HG03460 (cell line): ENCODE measurements at regions not wholly inside any gene's neighbourhood (a gene's known extent, or its start where the extent isn't known, plus 50 kb on each side); places are given as distances from the start of the nearest gene placed in this dataset.

Experiments used
- ATAC-seq: cut with Tn5 transposase; IDR thresholded peaks from one replicate; pipeline ENCODE4 v1.9.1; 2021; ENCODE audit not compliant: unreplicated experiment

DNA sequence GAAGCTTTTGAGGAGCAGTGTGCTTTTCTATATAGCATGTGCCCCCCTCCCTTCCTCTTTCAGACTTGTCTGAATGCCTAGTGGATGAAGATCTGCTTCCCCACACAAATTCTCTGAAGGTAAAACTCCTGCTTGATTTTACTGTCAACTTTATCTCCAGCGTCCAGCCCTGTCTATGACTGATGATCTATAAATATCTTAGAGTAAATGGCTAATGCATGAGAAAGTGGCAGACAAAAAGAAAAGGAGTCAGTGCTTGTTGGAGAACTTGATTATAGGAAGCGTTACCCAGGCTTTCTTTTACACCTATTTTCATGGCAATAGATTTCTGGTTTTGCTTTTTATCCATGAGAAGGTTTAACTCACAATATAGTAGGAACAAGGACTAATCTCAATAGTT, 168.3 kb upstream of the HS3ST1 start:
- ATAC-seq: no peak

DNA sequence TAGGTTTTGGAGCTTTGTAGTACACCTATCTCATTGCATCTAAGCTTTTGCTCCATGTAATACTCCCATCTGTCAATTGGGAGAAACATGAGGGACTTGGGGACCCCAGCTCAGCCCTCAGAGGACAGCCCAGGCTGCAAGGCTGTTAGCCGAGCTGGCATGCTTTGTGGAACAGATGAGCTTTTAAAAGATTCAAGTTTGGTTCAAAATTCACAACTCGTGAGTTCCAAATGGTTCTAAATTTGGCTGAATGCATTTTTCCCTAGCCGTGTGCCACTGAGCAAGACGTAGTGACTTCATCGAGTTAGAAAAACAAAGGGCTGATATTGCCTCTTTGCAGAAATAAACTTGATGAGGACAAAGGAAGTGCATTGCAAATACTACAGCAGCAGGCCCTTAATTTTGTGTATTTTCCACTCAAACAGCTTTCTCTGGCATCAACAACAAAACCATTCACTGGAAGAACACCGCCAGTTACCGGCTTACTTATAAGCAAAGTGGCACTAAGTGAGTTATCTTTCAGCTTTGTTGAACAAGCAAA, 165.0 kb upstream of the HS3ST1 start:
- ATAC-seq: no peak

DNA sequence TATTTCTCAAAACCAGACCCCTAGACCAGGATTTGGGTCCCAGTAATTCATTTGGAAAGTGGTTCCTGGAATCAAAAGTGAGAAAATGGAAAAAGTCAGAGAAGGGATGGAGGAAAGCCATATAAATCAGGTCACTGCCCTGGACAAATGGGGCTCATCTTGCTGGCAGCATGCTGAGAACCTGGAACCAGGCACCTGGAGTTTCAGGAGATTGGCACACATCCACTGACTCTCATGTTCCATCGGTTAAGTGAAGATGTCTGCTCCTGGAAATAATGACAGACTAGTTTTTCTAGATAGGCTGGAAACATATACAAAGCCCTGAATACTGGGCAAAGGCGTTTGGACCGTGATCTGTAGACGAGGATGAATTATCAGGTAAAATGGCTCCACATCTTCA, 163.6 kb upstream of the HS3ST1 start:
- ATAC-seq: no peak

GRCh38 chr4:11590132-11590531, 161.4 kb upstream of the HS3ST1 start:
- ATAC-seq: no peak

- ATAC-seq: no peak
Observed at GRCh38 chr4:11589676-11590075, 161.0 kb upstream of the HS3ST1 start.

- ATAC-seq: no peak
Observed at GRCh38 chr4:11587797-11588196, 159.1 kb upstream of the HS3ST1 start.

- no peak for ATAC-seq
Observed at GRCh38 chr4:11585506-11585905, 156.8 kb upstream of the HS3ST1 start.

- no peak for ATAC-seq
Observed at GRCh38 chr4:11568511-11568910, 139.8 kb upstream of the HS3ST1 start.

- ATAC-seq: peak; percentile 82
Observed at GRCh38 chr4:11566444-11567022, 137.8 kb upstream of the HS3ST1 start.

DNA sequence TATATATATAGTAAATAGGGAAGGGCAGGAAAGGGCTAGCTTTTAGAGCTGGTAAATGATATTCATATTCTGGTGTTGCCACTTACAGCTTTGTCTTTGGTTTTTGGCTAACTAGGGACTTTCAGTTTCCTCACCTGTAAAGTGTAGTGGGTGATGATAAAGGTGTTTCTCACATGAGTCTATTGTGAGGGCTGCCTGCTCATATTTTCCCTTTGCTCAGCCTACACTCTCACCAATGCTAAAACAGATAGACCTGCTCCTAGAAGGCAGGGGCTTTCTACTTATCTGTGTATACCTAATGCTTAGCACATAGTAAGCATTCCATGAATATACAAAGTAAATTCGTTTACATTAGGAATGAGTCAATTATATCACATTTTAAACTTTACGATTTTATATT, 137.2 kb upstream of the HS3ST1 start:
- ATAC-seq: peak; percentile 66

GRCh38 chr4:11565213-11565612, 136.5 kb upstream of the HS3ST1 start:
- ATAC-seq: no peak

GRCh38 chr4:11564021-11564420, 135.3 kb upstream of the HS3ST1 start:
- ATAC-seq: no peak

DNA sequence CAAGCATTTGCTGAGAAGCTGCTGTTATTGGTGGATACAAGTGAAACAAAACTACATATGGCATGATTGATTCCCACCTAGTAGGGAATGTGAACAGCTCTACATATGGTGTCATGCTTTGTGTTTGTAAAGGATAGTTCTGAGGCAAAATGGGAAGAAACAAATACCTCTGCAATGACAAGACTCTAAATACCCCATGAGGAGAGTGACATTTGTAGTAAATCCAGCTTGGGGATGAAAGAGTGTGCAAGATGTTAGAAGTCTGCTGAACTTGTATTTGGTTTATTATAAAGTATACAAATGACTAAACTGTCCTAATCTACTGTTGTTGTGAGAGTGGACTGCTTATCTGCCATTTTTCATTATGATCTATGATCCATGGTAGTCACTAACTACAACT, 120.8 kb upstream of the HS3ST1 start:
- ATAC-seq: no peak

DNA sequence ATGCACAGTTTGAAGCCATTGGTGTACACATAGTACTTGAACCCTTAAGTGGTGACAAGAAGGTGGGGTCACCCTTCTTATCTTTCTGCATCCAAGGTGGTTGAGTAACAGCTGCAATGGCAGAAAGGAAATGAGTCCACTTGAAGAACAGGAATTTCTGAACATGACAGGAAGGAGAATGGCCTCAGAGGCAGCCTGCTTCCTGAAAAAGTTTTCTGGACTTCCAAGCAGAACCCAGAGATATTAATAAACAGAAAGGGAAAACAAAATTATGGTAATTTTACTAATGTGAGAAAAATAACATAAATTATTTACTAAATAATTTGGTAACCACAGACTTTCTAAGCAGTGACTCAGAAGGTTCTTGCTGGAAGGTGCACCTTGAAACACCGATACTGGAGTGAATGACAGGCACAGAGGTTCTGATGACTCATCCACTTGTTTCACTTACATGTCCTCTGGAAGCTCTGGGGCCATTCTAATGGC, 119.9 kb upstream of the HS3ST1 start:
- ATAC-seq: peak; percentile 95

DNA sequence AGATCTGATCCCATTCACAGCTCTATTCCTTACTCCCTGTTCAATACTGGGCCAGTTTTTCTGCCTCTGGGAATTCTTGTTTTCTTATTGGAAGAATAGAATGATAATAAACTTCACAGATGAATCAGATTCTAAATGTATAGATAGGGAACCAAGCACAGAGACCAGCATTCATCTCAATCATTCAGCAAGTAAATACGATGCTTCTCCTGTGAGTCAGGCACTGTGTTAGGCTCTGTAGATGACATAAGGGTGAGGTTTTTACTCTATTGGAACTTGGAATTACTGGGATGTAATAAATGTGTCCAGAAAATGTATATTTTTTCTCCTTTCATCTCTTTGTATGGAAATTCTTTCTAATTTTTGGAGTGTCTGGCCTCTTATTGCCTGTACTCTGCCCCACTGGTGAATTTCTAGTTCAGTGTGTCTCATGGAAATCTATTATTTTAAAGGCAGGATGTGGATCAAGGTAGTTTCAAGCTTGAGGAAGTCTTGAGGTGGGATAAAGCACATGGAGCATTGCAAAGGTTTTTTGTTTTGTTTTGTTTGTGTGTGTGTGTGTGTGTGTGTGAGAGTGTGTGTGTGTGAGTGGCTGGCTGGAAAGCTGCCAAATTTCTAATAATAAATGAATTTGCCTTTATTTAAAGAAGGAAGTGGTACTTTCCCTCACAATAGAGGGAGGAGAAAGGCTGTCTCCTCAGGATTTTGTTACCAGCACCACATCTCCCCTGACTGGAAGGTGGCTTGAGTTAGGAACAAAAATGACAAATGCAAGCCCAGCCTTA, 117.9 kb upstream of the HS3ST1 start:
- no peak for ATAC-seq

- ATAC-seq: no peak
Observed at GRCh38 chr4:11545651-11546050, 117.0 kb upstream of the HS3ST1 start.

DNA sequence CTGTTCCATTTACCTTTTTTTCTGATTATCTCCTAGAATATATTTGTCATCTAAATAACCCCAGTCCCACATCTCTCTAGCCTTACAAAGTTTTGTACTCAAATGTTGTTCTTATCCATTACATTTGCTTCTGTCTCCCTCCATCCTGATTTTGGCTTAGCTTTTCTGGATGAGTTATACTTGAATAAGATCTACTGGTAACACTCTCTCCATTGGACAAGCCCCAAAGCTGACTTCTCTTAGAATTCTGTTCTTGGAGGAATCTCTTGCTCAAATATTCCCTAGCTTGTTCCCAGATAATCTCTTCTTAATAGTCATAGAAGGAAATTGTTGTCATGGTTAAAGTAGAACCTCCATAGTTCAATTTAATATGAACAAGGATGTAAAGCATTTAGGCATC, 115.5 kb upstream of the HS3ST1 start:
- ATAC-seq: no peak

DNA sequence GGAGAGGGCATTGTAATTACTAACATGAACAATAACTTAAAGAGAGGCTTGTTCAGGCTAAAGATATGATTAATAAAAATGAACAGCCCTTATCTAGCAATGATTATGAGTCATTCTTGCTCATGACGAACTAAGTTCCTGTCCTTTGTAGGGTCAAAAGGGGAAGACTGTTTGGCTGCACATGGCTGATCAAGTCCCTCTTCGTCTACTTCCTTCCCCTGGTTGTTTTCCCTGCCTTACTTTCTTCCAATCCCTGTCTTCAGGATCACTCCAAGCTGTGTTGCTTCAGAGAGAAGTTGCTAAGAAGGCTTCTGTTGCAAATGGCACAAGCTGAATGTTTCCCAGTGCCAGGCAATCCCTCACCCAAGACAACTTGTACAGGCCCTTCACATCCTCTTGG, 115.0 kb upstream of the HS3ST1 start:
- no peak for ATAC-seq

- ATAC-seq: no peak
Observed at GRCh38 chr4:11542952-11543351, 114.3 kb upstream of the HS3ST1 start.

DNA sequence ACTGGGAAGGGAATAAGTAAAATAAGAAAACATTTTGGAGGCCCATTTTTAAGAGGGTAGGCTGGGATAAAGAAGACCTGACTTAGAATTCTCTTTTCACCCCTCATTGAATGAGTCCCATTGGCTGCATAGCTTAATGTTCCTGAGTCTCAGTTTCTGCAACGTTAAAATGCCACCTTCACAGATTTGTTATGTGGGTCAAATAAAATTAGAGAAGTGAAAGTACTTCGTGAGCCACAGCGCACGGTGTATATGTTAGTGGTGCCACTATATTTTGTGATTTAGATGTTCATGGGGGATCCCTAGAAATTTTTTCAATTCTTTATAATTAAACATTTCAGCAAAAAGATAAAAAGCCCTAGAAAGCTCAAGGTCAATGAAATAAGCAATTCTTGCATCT, 109.2 kb upstream of the HS3ST1 start:
- no peak for ATAC-seq

DNA sequence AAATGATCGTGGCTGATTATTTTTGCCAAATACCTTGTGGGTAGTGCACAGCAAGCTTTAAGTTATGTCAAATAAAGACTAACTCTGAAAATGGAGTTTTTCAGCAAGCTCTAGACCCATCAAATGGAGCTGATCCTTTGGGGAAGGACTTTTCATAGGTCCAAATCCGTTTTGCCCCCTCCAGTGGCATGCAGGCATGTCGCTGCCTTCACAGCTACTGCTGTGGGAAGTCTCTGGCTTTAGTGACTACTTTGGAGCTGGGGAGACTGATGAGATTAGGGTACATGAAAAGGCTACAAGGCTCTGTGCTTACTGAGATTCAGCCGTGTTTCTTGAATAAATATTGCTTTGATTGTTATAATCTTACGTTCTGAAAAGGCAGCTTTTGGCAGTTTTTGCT, 106.6 kb upstream of the HS3ST1 start:
- ATAC-seq: no peak

GRCh38 chr4:11534623-11535302, 106.1 kb upstream of the HS3ST1 start:
- ATAC-seq: no peak
